Esophagus muscularis mucosa (tissue), 4 donors: ENCODE measurements at regions not wholly inside any gene's neighbourhood (a gene's known extent, or its start where the extent isn't known, plus 50 kb on each side); places are given as distances from the start of the nearest gene placed in this dataset.

Experiments
- DNase-seq: peaks from one replicate; pipeline ENCODE4 v3.0.0-alpha.2; 2017; ENCODE audit errors: extremely low spot score
- H3K27ac ChIP-seq, 4 donors: fragments of 200-600 bp; sonication (generic); replicated peaks in 1 of 4; 1 replicate in 3 of 4; 2 replicates in 1 of 4; pipeline ENCODE4 v1.5.1; 2016 to 2019; ENCODE audit warnings: mild to moderate bottlenecking in 1 of 4
- H3K27me3 ChIP-seq, 4 donors: fragments of 200-600 bp; sonication (generic); one replicate each; pipeline versions ENCODE4 v1.5.1 to v1.6.0; 2016 to 2019
- H3K36me3 ChIP-seq, 4 donors: fragments of 200-600 bp; sonication (generic); one replicate each; pipeline ENCODE4 v1.5.1; 2016 to 2019
- H3K4me1 ChIP-seq, 4 donors: fragments of 200-600 bp; sonication (generic); one replicate each; pipeline ENCODE4 v1.5.1; 2016 to 2019
- H3K4me3 ChIP-seq, 4 donors: fragments of 200-600 bp; sonication (generic); 1 replicate in 2 of 4; 2 replicates in 2 of 4; pipeline ENCODE4 v1.5.1; 2016 to 2019; ENCODE audit warnings: mild to moderate bottlenecking in 4 of 4, moderate library complexity in 1 of 4
- H3K9me3 ChIP-seq, 4 donors: fragments of 200-600 bp; sonication (generic); 1 replicate in 3 of 4; 2 replicates in 1 of 4; pipeline ENCODE4 v1.5.1; 2016 to 2019
- EP300 ChIP-seq: sonication (generic); formaldehyde crosslinking; IDR thresholded peaks from one replicate; pipeline ENCODE4 v1.6.1; 2017; ENCODE audit warnings: antibody characterized with exemption
- POLR2A ChIP-seq: fragments of 450-650 bp; IDR thresholded peaks from one replicate; pipeline ENCODE4 v1.6.1; 2017; ENCODE audit warnings: antibody characterized with exemption, moderate library complexity, mild to moderate bottlenecking, low read depth
- POLR2AphosphoS5 ChIP-seq, 2 donors: sonication (generic); formaldehyde crosslinking; IDR thresholded peaks; one replicate each; pipeline ENCODE4 v1.6.1; 2017; ENCODE audit warnings: antibody characterized with exemption in 2 of 2
- WGBS: methylation state at CpG from one replicate; pipeline ENCODE4 v1.1.5; 2018; 5-methylcytosine and 5-hydroxymethylcytosine counted together
- intact Hi-C: fragments of 100-400 bp; cut with DNase I; formaldehyde crosslinking; loops from one replicate; pipeline ENCODE4 v1.15.1; 2023
- TF ChIP-seq, protein P1 (sequence below), 3 experiments: fragments of 200-600 bp in 2 of 3; fragments of 450-650 bp in 1 of 3; sonication (generic) in 2 of 3; IDR thresholded peaks; one replicate each; pipeline ENCODE4 v1.5.1; 2017 to 2019; ENCODE audit warnings: antibody characterized with exemption in 3 of 3, mild to moderate bottlenecking in 2 of 3, moderate library complexity in 1 of 3

GRCh38 chr10:2633630-2634029, 433.7 kb upstream of the PFKP start:
- intact Hi-C loops, result no loop called here
- TF ChIP-seq, protein P1, sequence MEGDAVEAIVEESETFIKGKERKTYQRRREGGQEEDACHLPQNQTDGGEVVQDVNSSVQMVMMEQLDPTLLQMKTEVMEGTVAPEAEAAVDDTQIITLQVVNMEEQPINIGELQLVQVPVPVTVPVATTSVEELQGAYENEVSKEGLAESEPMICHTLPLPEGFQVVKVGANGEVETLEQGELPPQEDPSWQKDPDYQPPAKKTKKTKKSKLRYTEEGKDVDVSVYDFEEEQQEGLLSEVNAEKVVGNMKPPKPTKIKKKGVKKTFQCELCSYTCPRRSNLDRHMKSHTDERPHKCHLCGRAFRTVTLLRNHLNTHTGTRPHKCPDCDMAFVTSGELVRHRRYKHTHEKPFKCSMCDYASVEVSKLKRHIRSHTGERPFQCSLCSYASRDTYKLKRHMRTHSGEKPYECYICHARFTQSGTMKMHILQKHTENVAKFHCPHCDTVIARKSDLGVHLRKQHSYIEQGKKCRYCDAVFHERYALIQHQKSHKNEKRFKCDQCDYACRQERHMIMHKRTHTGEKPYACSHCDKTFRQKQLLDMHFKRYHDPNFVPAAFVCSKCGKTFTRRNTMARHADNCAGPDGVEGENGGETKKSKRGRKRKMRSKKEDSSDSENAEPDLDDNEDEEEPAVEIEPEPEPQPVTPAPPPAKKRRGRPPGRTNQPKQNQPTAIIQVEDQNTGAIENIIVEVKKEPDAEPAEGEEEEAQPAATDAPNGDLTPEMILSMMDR (IDR thresholded peaks at IDR 0.05), result no peak
- TF ChIP-seq POLR2AphosphoS5 (IDR thresholded peaks at IDR 0.05) (no peak), EP300 (no peak), POLR2A (no peak)

GRCh38 chr10:2631557-2632205, 435.7 kb upstream of the PFKP start:
- TF ChIP-seq POLR2A (no peak), EP300 (no peak), POLR2AphosphoS5 (IDR thresholded peaks at IDR 0.05) (no peak)
- TF ChIP-seq, protein P1 (IDR thresholded peaks at IDR 0.05), result no peak
- H3K27me3 ChIP-seq, result peaks cover 0 to 4% (median 0%) of the 10 kb centered on the region in 4 donors
- H3K4me3 ChIP-seq, result no peak overlapping the region
- intact Hi-C loops, result no loop called here
- DNase-seq, result no peak
- no peaks in the 10 kb centered on the region for H3K4me1 ChIP-seq
- no peaks in the 10 kb centered on the region for H3K9me3 ChIP-seq
- H3K36me3 ChIP-seq, result no peaks in the 10 kb centered on the region
- no peak overlapping the region for H3K27ac ChIP-seq
- WGBS, result 79% methylated on average over 11 of the region's 11 CpGs

More at GRCh38 chr10:2633630-2634029, 433.7 kb upstream of the PFKP start:
- peaks cover 0 to 8% (median 0%) of the 10 kb centered on the region in 4 donors for H3K27me3 ChIP-seq
- no peak overlapping the region for H3K4me3 ChIP-seq
- no peaks in the 10 kb centered on the region for H3K9me3 ChIP-seq
- WGBS, result 86% methylated on average over 6 of the region's 6 CpGs
- no peak for DNase-seq
- H3K4me1 ChIP-seq, result no peaks in the 10 kb centered on the region
- no peaks in the 10 kb centered on the region for H3K36me3 ChIP-seq
- H3K27ac ChIP-seq, result no peak overlapping the region

GRCh38 chr10:2628705-2629104, 438.6 kb upstream of the PFKP start:
- no peak overlapping the region for H3K4me3 ChIP-seq
- intact Hi-C loops, result no loop called here
- no peak for DNase-seq
- TF ChIP-seq POLR2A (no peak), EP300 (no peak)
- no peaks in the 10 kb centered on the region for H3K4me1 ChIP-seq
- no peaks in the 10 kb centered on the region for H3K9me3 ChIP-seq
- H3K27ac ChIP-seq, result no peak overlapping the region
- peaks cover 0 to 3% (median 0%) of the 10 kb centered on the region in 4 donors for H3K27me3 ChIP-seq
- H3K36me3 ChIP-seq, result no peaks in the 10 kb centered on the region
- WGBS, result 75% methylated on average over 6 of the region's 6 CpGs

DNA sequence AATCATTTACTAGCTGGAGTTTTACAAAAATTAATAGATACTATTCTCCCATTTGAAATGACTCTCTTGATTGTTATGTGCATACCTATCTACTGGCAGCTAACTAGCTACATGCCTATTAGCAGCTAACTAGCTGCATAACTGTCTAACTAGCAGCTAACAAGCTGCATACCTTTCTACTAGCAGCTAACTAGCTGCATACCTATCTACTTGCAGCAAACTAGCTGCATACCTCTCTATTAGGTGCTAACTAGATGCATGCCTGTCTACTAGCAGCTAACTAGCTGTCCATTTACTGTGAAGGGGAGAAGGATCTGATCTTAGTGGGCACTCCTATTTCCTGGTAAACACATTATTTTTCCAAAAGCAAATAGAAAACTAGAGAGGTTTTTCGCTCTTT, 439.4 kb upstream of the PFKP start:
- Histone ChIP-seq H3K36me3 (no peaks in the 10 kb centered on the region), H3K4me1 (no peaks in the 10 kb centered on the region), H3K4me3 (no peak overlapping the region), H3K9me3 (no peaks in the 10 kb centered on the region), H3K27ac (no peak overlapping the region), H3K27me3 (peaks cover 0 to 7% (median 0%) of the 10 kb centered on the region in 4 donors)
- WGBS, result 46% methylated on average over 1 of the region's 1 CpG
- TF ChIP-seq POLR2A, result no peak
- TF ChIP-seq, protein P1 (IDR thresholded peaks at IDR 0.05), result no peak
- TF ChIP-seq POLR2AphosphoS5 (IDR thresholded peaks at IDR 0.05), result no peak
- no peak for TF ChIP-seq EP300
- DNase-seq, result no peak
- intact Hi-C loops, result no loop called here

GRCh38 chr10:2625094-2625493, 442.3 kb upstream of the PFKP start:
- Histone ChIP-seq H3K27ac (no peak overlapping the region), H3K4me1 (no peaks in the 10 kb centered on the region), H3K27me3 (peaks cover 0 to 7% (median 0%) of the 10 kb centered on the region in 4 donors), H3K36me3 (no peaks in the 10 kb centered on the region), H3K9me3 (no peaks in the 10 kb centered on the region), H3K4me3 (no peak overlapping the region)
- DNase-seq, result no peak
- TF ChIP-seq EP300, result no peak
- TF ChIP-seq, protein P1 (IDR thresholded peaks at IDR 0.05), result no peak
- TF ChIP-seq POLR2A, result no peak
- no peak for TF ChIP-seq POLR2AphosphoS5 (IDR thresholded peaks at IDR 0.05)
- intact Hi-C loops, result no loop called here
- WGBS, result 89% methylated on average over 10 of the region's 10 CpGs
